Activated CD8-positive, alpha-beta memory T cell treated with anti-CD3 and anti-CD28 coated beads for 36 hours (primary cell): ENCODE measurements at regions not wholly inside any gene's neighbourhood (a gene's known extent, or its start where the extent isn't known, plus 50 kb on each side); places are given as distances from the start of the nearest gene placed in this dataset.

Source experiments
- CTCF ChIA-PET: fragments of 350-600 bp; sonication (Branson Sonifier 250); formaldehyde crosslinking; loops from one replicate; lab custom pipeline; 2021; ENCODE audit warnings: antibody characterized with exemption; lab: Charles Lee
- POLR2A ChIA-PET: fragments of 350-600 bp; sonication (Branson Sonifier 250); formaldehyde crosslinking; loops from one replicate; lab custom pipeline; 2021; ENCODE audit warnings: antibody characterized with exemption; lab: Charles Lee

GRCh38 chr4:143046906-143047305, 137.8 kb upstream of the USP38 start:
- POLR2A ChIA-PET: no interaction called here
- CTCF ChIA-PET: no interaction called here

- CTCF ChIA-PET: no interaction called here
- POLR2A ChIA-PET: no interaction called here
These were observed 129.7 kb upstream of the USP38 start for GRCh38 chr4:143054971-143055370.

- POLR2A ChIA-PET: no interaction called here
- CTCF ChIA-PET: no interaction called here
These were observed 128.7 kb upstream of the USP38 start for GRCh38 chr4:143055997-143056396.

- ChIA-PET POLR2A (interaction anchor here (0.6 kb wide), 1 partner anchor 13 kb away, joined by 5 read pairs; no protein-coding TSS in a partner anchor), CTCF (no interaction called here)
These were observed 113.4 kb upstream of the USP38 start for GRCh38 chr4:143071351-143071750.

- CTCF ChIA-PET: no interaction called here
- POLR2A ChIA-PET: no interaction called here
These were observed 108.0 kb upstream of the USP38 start for GRCh38 chr4:143076723-143077122.

GRCh38 chr4:143082701-143083100, 102.0 kb upstream of the USP38 start:
- ChIA-PET CTCF (interaction anchor here (0.7 kb wide), 2 partner anchors 66 to 289 kb away, joined by 3 read pairs; no protein-coding TSS in a partner anchor), POLR2A (interaction anchor here (0.6 kb wide), 1 partner anchor 223 kb away, joined by 3 read pairs; no protein-coding TSS in a partner anchor)

GRCh38 chr4:143083756-143084472, 100.8 kb upstream of the USP38 start:
- CTCF ChIA-PET: no interaction called here
- POLR2A ChIA-PET: no interaction called here

GRCh38 chr4:143084566-143084965, 100.2 kb upstream of the USP38 start:
- CTCF ChIA-PET: no interaction called here
- POLR2A ChIA-PET: no interaction called here

GRCh38 chr4:143085224-143085623, 99.5 kb upstream of the USP38 start:
- POLR2A ChIA-PET: no interaction called here
- CTCF ChIA-PET: no interaction called here

- CTCF ChIA-PET: no interaction called here
- POLR2A ChIA-PET: no interaction called here
These were observed 99.1 kb upstream of the USP38 start for GRCh38 chr4:143085659-143086058.

GRCh38 chr4:143089291-143089690, 95.4 kb upstream of the USP38 start:
- ChIA-PET CTCF (no interaction called here), POLR2A (no interaction called here)

- ChIA-PET POLR2A (no interaction called here), CTCF (no interaction called here)
These were observed 94.9 kb upstream of the USP38 start for GRCh38 chr4:143089847-143090246.

GRCh38 chr4:143091862-143092261, 92.9 kb upstream of the USP38 start:
- CTCF ChIA-PET: no interaction called here
- POLR2A ChIA-PET: no interaction called here

- ChIA-PET CTCF (no interaction called here), POLR2A (no interaction called here)
These were observed 89.3 kb upstream of the USP38 start for GRCh38 chr4:143095447-143095846.

- CTCF ChIA-PET: no interaction called here
- POLR2A ChIA-PET: no interaction called here
These were observed 87.0 kb upstream of the USP38 start for GRCh38 chr4:143097751-143098150.

GRCh38 chr4:143099693-143100092, 85.0 kb upstream of the USP38 start:
- POLR2A ChIA-PET: no interaction called here
- CTCF ChIA-PET: no interaction called here

- ChIA-PET POLR2A (no interaction called here), CTCF (no interaction called here)
These were observed 75.3 kb upstream of the USP38 start for GRCh38 chr4:143109376-143109775.

GRCh38 chr4:143118663-143119062, 66.1 kb upstream of the USP38 start:
- CTCF ChIA-PET: no interaction called here
- POLR2A ChIA-PET: no interaction called here

- ChIA-PET POLR2A (no interaction called here), CTCF (no interaction called here)
These were observed 57.1 kb upstream of the USP38 start for GRCh38 chr4:143127621-143128020.

- ChIA-PET CTCF (no interaction called here), POLR2A (no interaction called here)
These were observed 50.7 kb upstream of the USP38 start for GRCh38 chr4:143133977-143134376.
